ENCODE measurements at regions not wholly inside any gene's neighbourhood (a gene's known extent, or its start where the extent isn't known, plus 50 kb on each side); places are given as distances from the start of the nearest gene placed in this dataset.
"Not testable (repeated sequence)": the region's sequence is repeated elsewhere in the genome, so short reads cannot be mapped to it uniquely, and the experiment has no call there.

DNA sequence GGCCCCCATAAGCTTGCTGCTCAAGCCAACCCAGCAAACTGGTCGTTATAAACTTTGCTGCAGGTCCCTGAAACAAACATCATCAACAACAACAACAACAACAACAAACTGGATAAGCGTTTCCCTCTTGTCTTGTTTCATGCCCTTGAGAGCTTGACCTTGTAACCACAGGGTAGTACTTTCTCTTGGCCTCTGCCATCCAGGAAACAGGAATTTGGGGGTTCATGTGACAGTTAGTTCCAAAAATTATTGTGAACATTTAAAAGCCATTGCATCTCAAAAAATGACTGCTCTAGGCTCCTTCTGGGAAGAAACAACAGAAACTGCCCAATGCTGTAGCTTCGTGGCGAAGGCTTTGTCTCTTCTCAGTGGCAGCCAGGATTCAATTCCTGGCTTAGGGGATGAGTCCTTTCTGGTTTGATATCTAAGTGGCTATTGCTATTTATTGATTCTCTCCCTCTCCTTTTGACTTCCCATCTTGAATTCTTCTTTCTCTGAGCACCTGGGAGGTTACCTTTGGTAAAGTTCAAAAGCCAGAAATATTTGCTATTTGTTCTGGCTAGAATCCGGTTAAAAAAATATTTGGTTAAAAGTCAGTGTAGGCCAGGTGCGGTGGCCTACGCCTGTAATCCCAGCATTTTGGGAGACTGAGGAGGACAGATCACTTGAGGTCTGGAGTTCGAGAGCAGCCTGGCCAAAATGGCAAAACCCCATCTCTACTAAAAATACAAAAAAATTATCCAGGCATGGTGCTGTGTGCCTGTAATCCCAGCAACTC, 52.0 kb upstream of the CPM start:
- WGBS, 2 donors, result 85 to 87% methylated on average over 8 of the region's 8 CpGs
- Histone ChIP-seq H3K36me3 (ENCODE audit: control insufficient read depth in 2 of 2, insufficient read depth in 2 of 2, low read length in 1 of 2) (no peaks in the 10 kb centered on the region), H3K27ac (ENCODE audit: low read depth in 2 of 2, low read length in 1 of 2) (no peak overlapping the region), H3K9me3 (ENCODE audit: control insufficient read depth in 2 of 2, insufficient read depth in 1 of 2, low read depth in 1 of 2, low read length in 1 of 2) (peaks cover 0 to 1% of the 10 kb centered on the region in 2 donors), H3K27me3 (ENCODE audit: control insufficient read depth in 1 of 2, insufficient read depth in 2 of 2, low read length in 2 of 2) (no peaks in the 10 kb centered on the region), H3K4me1 (ENCODE audit: control insufficient read depth in 2 of 2, insufficient read depth in 2 of 2, low read length in 1 of 2) (no peaks in the 10 kb centered on the region), H3K4me3 (ENCODE audit: low read depth in 1 of 2, low read length in 2 of 2) (no peak overlapping the region)

DNA sequence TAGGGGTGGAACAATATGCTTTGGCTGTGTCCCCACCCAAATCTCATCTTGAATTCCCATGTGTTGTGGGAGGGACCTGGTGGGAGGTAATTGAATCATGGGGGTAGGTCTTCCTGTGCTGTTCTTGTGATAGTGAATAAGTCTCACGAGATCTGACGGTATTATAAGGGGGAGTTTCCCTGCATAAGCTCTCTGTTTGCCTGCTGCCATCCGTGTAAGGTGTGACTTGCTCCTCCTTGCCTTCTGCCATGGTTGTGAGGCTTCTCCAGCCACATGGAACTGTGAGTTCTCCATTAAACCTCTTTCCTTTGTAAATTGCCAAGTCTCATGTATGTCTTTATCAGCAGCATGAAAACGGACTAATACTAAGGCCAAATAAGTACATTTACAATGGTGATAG, 64.6 kb upstream of the CPM start:
- not testable (repeated sequence) for H3K36me3 ChIP-seq (ENCODE audit: control insufficient read depth in 2 of 2, insufficient read depth in 2 of 2, low read length in 1 of 2); H3K4me3 ChIP-seq (ENCODE audit: low read depth in 1 of 2, low read length in 2 of 2); H3K4me1 ChIP-seq (ENCODE audit: control insufficient read depth in 2 of 2, insufficient read depth in 2 of 2, low read length in 1 of 2); H3K27ac ChIP-seq (ENCODE audit: low read depth in 2 of 2, low read length in 1 of 2); H3K9me3 ChIP-seq (ENCODE audit: control insufficient read depth in 2 of 2, insufficient read depth in 1 of 2, low read depth in 1 of 2, low read length in 1 of 2); H3K27me3 ChIP-seq (ENCODE audit: control insufficient read depth in 1 of 2, insufficient read depth in 2 of 2, low read length in 2 of 2)
- WGBS, 2 donors, result 91 to 95% methylated on average over 4 of the region's 4 CpGs

DNA sequence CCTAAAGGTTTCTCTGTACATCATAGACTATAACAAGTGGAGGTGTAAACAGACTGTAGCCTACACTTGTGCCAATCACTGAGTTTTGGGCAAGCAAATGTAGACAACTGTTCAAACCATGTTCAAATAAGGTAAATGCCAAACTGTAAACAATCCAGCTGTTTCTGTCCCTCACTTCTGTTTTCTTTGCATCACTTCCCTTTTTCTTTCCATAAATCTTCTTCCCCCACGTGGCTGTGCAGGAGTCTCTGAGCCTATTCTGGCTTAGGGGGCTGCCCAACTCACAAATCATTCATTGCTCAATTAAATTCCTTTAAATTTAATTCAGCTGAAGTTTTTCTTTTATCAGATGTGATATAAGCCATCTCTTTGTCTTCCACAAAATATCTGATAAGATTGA, 65.1 kb upstream of the CPM start:
- Histone ChIP-seq H3K4me3 (ENCODE audit: low read depth in 1 of 2, low read length in 2 of 2) (no peak overlapping the region), H3K4me1 (ENCODE audit: control insufficient read depth in 2 of 2, insufficient read depth in 2 of 2, low read length in 1 of 2) (no peaks in the 10 kb centered on the region), H3K9me3 (ENCODE audit: control insufficient read depth in 2 of 2, insufficient read depth in 1 of 2, low read depth in 1 of 2, low read length in 1 of 2) (peaks cover 0 to 3% of the 10 kb centered on the region in 2 donors), H3K36me3 (ENCODE audit: control insufficient read depth in 2 of 2, insufficient read depth in 2 of 2, low read length in 1 of 2) (no peaks in the 10 kb centered on the region), H3K27ac (ENCODE audit: low read depth in 2 of 2, low read length in 1 of 2) (no peak overlapping the region), H3K27me3 (ENCODE audit: control insufficient read depth in 1 of 2, insufficient read depth in 2 of 2, low read length in 2 of 2) (no peaks in the 10 kb centered on the region)
- WGBS, 2 donors, result 64 to 68% methylated on average over 1 of the region's 1 CpG

DNA sequence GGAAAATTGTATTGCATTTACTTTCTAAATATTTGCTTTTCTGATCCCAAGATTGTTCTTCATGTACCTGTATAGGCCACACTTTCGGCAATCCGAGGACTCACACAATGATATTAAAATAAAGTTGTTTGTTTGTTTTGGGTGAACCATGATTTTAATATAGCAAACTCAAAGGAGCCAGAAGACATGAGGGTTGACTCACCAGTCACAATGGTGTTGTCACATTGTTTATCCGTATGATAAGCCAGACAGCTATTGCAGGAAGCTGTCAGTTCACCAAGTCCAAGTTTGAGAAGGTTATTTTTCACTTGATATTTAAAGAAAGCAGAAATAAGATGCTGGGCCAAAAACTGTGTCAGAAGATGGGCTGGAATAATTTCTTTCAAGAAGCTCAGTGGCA, 67.1 kb upstream of the CPM start:
- Histone ChIP-seq H3K27me3 (ENCODE audit: control insufficient read depth in 1 of 2, insufficient read depth in 2 of 2, low read length in 2 of 2) (no peaks in the 10 kb centered on the region), H3K4me1 (ENCODE audit: control insufficient read depth in 2 of 2, insufficient read depth in 2 of 2, low read length in 1 of 2) (no peaks in the 10 kb centered on the region), H3K27ac (ENCODE audit: low read depth in 2 of 2, low read length in 1 of 2) (no peak overlapping the region), H3K36me3 (ENCODE audit: control insufficient read depth in 2 of 2, insufficient read depth in 2 of 2, low read length in 1 of 2) (no peaks in the 10 kb centered on the region), H3K4me3 (ENCODE audit: low read depth in 1 of 2, low read length in 2 of 2) (no peak overlapping the region), H3K9me3 (ENCODE audit: control insufficient read depth in 2 of 2, insufficient read depth in 1 of 2, low read depth in 1 of 2, low read length in 1 of 2) (peaks cover 0 to 3% of the 10 kb centered on the region in 2 donors)
- 82 to 87% methylated on average over 3 of the region's 3 CpGs for WGBS, 2 donors

DNA sequence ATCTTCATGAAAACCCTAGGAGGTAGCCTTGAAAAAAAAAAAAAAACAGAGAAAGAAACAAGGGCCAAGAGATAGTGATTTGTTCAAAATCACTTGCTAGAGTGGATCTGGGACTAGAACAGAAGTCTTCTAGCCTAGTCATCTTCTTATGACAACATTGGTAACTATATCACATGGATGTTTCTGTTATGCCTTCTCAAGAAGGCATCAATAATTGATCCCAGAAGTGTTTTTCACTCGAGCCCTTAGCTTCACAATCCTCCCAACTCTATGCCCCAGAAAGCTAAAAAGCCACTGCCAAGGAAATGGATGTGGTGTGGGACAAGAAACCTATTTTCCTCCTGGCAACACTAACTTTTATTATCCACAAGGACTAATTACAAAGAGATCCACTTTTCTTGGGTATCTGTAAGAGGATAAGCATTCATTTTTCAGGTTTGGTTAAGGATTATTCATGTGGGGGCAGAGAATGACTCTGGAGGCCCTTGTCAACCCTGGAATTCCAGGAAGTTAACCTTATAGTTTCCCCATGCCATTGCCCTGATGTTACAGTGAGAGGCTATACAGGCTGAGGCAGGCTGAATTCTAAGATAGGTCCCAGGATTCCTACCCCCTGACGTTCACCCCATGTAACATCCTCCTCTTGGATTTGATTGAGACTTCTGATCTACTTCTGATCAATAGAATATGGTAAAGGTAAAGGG, 67.7 kb upstream of the CPM start:
- Histone ChIP-seq H3K9me3 (ENCODE audit: control insufficient read depth in 2 of 2, insufficient read depth in 1 of 2, low read depth in 1 of 2, low read length in 1 of 2) (peaks cover 0 to 3% of the 10 kb centered on the region in 2 donors), H3K27ac (ENCODE audit: low read depth in 2 of 2, low read length in 1 of 2) (no peak overlapping the region), H3K4me3 (ENCODE audit: low read depth in 1 of 2, low read length in 2 of 2) (no peak overlapping the region), H3K4me1 (ENCODE audit: control insufficient read depth in 2 of 2, insufficient read depth in 2 of 2, low read length in 1 of 2) (no peaks in the 10 kb centered on the region), H3K36me3 (ENCODE audit: control insufficient read depth in 2 of 2, insufficient read depth in 2 of 2, low read length in 1 of 2) (no peaks in the 10 kb centered on the region), H3K27me3 (ENCODE audit: control insufficient read depth in 1 of 2, insufficient read depth in 2 of 2, low read length in 2 of 2) (no peaks in the 10 kb centered on the region)
- WGBS, 2 donors, result 64 to 78% methylated on average over 2 of the region's 2 CpGs

DNA sequence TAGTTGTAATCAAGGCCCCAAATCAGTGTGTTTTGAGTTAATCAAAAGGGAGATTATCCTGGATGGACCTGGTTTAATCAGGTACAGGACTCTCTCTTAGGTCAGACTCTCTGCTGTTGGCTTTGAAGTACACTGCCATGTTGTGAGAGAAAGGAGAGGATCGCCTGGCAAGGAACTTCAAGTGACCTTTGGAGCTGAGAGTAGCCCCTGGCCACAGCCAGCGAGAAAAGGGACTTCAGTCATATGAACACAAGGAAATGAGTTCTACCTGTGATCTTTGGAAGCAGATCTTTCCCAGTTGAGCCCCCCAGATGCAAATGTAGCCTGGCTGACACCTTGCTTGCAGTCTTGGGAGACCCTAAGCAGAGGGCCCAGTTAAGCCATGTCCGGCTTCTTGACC, 68.3 kb upstream of the CPM start:
- H3K9me3 ChIP-seq (ENCODE audit: control insufficient read depth in 2 of 2, insufficient read depth in 1 of 2, low read depth in 1 of 2, low read length in 1 of 2), result peaks cover 0 to 3% of the 10 kb centered on the region in 2 donors
- no peaks in the 10 kb centered on the region for H3K27me3 ChIP-seq (ENCODE audit: control insufficient read depth in 1 of 2, insufficient read depth in 2 of 2, low read length in 2 of 2)
- no peak overlapping the region for H3K27ac ChIP-seq (ENCODE audit: low read depth in 2 of 2, low read length in 1 of 2)
- no peaks in the 10 kb centered on the region for H3K4me1 ChIP-seq (ENCODE audit: control insufficient read depth in 2 of 2, insufficient read depth in 2 of 2, low read length in 1 of 2)
- 90 to 93% methylated on average over 3 of the region's 3 CpGs for WGBS, 2 donors
- H3K4me3 ChIP-seq (ENCODE audit: low read depth in 1 of 2, low read length in 2 of 2), result no peak overlapping the region
- no peaks in the 10 kb centered on the region for H3K36me3 ChIP-seq (ENCODE audit: control insufficient read depth in 2 of 2, insufficient read depth in 2 of 2, low read length in 1 of 2)

DNA sequence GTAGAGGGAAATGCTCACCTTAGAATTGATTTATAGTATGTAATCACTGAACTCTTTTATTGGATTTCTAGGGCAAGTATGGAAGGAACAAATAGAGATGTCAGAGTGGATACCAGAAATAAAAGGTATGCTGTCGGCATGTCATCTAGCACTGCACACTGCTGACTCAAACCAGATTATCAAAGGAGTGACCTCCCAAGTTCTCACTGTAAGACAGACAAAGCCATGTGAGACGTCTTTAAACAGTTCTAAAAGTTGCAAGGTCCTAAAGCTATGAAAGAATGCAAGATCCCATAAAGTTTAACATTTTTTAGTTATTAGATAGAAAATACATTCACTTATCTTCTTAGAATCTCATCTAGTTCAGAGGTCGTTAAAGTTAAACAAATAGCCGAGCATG, 70.0 kb upstream of the CPM start:
- no peaks in the 10 kb centered on the region for H3K27me3 ChIP-seq (ENCODE audit: control insufficient read depth in 1 of 2, insufficient read depth in 2 of 2, low read length in 2 of 2)
- no peak overlapping the region for H3K27ac ChIP-seq (ENCODE audit: low read depth in 2 of 2, low read length in 1 of 2)
- 81 to 83% methylated on average over 4 of the region's 4 CpGs for WGBS, 2 donors

DNA sequence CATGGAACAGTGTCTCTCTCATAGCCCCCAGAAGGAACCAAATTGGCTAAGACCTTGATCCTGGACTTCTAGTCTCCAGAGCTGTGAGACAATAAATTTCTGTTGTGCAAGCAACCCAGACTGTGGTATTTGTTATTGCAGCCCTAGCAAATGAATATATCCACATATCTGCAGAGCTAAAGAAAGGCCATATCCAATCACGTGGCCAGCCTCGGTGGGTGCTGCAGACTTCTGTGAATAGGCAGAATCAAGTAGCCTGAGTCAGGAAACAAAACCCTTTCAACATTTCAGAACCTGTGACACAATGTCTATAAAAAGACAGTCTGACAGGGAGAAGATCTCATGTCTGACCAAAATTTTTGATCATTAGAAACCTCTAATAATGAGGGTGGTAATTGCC, 71.0 kb upstream of the CPM start:
- no peaks in the 10 kb centered on the region for H3K36me3 ChIP-seq (ENCODE audit: control insufficient read depth in 2 of 2, insufficient read depth in 2 of 2, low read length in 1 of 2)
- 88 to 91% methylated on average over 2 of the region's 2 CpGs for WGBS, 2 donors
- H3K4me1 ChIP-seq (ENCODE audit: control insufficient read depth in 2 of 2, insufficient read depth in 2 of 2, low read length in 1 of 2), result peaks cover 0 to 7% of the 10 kb centered on the region in 2 donors
- H3K27me3 ChIP-seq (ENCODE audit: control insufficient read depth in 1 of 2, insufficient read depth in 2 of 2, low read length in 2 of 2), result no peaks in the 10 kb centered on the region
- H3K4me3 ChIP-seq (ENCODE audit: low read depth in 1 of 2, low read length in 2 of 2), result no peak overlapping the region
- H3K9me3 ChIP-seq (ENCODE audit: control insufficient read depth in 2 of 2, insufficient read depth in 1 of 2, low read depth in 1 of 2, low read length in 1 of 2), result peaks cover 0 to 3% of the 10 kb centered on the region in 2 donors
- no peak overlapping the region for H3K27ac ChIP-seq (ENCODE audit: low read depth in 2 of 2, low read length in 1 of 2)

More for the DNA sequence above, 70.0 kb upstream of the CPM start:
- Histone ChIP-seq H3K4me3 (ENCODE audit: low read depth in 1 of 2, low read length in 2 of 2) (no peak overlapping the region), H3K9me3 (ENCODE audit: control insufficient read depth in 2 of 2, insufficient read depth in 1 of 2, low read depth in 1 of 2, low read length in 1 of 2) (peaks cover 0 to 3% of the 10 kb centered on the region in 2 donors), H3K4me1 (ENCODE audit: control insufficient read depth in 2 of 2, insufficient read depth in 2 of 2, low read length in 1 of 2) (peaks cover 0 to 4% of the 10 kb centered on the region in 2 donors), H3K36me3 (ENCODE audit: control insufficient read depth in 2 of 2, insufficient read depth in 2 of 2, low read length in 1 of 2) (no peaks in the 10 kb centered on the region)

DNA sequence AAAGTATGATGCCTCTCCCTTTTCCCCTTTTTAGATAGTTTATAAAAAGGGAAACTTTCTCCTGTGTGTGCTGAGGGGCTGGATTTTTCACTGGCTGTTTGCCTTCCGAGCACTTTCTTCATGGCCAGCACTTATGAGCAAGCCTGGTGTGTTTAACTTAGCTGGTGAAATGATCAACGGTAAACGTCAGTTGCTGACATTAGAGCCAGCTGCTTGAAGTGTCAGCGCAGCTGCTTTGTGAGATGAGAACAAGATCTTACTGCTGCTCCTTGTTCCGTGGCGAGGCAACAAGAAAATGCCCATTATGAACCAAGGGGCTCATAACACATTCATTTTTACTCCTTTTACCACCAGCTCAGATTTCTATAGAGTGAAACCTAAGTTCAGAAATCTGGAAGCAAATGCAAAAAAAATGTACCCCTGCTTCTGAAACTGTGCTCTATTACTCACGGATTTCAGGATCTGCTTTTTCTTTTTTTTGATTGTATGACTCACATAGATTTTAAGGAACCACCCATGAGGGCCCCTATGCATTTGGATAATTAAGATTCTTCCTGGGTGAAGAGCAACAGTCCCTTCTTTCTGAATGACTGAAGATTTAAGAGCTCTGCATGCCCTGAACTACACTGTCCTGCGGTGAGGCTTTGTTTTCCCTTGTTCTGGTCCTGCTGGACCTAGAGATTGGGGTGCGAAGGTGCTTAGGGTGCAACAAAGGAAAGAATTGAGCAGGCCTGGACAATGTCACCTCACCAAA, 74.3 kb upstream of the CPM start:
- no peaks in the 10 kb centered on the region for H3K27me3 ChIP-seq (ENCODE audit: control insufficient read depth in 1 of 2, insufficient read depth in 2 of 2, low read length in 2 of 2)
- no peak overlapping the region for H3K4me3 ChIP-seq (ENCODE audit: low read depth in 1 of 2, low read length in 2 of 2)
- no peaks in the 10 kb centered on the region for H3K36me3 ChIP-seq (ENCODE audit: control insufficient read depth in 2 of 2, insufficient read depth in 2 of 2, low read length in 1 of 2)
- peak overlapping the region; percentile 66 to 83 for H3K27ac ChIP-seq (ENCODE audit: low read depth in 2 of 2, low read length in 1 of 2)
- 17 to 27% methylated on average over 9 of the region's 9 CpGs for WGBS, 2 donors
- peaks cover 0 to 7% of the 10 kb centered on the region in 2 donors for H3K4me1 ChIP-seq (ENCODE audit: control insufficient read depth in 2 of 2, insufficient read depth in 2 of 2, low read length in 1 of 2)
- no peaks in the 10 kb centered on the region for H3K9me3 ChIP-seq (ENCODE audit: control insufficient read depth in 2 of 2, insufficient read depth in 1 of 2, low read depth in 1 of 2, low read length in 1 of 2)
